Cortex of kidney (tissue), 1 donor: ENCODE measurements at regions not wholly inside any gene's neighbourhood (a gene's known extent, or its start where the extent isn't known, plus 50 kb on each side); places are given as distances from the start of the nearest gene placed in this dataset.

Source experiments
- DNase-seq: peaks from one replicate; lab custom pipeline; 2025; lab: John Stamatoyannopoulos, UW

GRCh38 chr13:106173346-106173745 lies 362.1 kb downstream of the EFNB2 start:
- DNase-seq, result no peak

- no peak for DNase-seq
Measured at GRCh38 chr13:106172176-106172905, 363.1 kb downstream of the EFNB2 start.

GRCh38 chr13:106163426-106163825 lies 372.0 kb downstream of the EFNB2 start:
- no peak for DNase-seq

GRCh38 chr13:106161146-106161545 lies 374.3 kb downstream of the EFNB2 start:
- no peak for DNase-seq

DNA sequence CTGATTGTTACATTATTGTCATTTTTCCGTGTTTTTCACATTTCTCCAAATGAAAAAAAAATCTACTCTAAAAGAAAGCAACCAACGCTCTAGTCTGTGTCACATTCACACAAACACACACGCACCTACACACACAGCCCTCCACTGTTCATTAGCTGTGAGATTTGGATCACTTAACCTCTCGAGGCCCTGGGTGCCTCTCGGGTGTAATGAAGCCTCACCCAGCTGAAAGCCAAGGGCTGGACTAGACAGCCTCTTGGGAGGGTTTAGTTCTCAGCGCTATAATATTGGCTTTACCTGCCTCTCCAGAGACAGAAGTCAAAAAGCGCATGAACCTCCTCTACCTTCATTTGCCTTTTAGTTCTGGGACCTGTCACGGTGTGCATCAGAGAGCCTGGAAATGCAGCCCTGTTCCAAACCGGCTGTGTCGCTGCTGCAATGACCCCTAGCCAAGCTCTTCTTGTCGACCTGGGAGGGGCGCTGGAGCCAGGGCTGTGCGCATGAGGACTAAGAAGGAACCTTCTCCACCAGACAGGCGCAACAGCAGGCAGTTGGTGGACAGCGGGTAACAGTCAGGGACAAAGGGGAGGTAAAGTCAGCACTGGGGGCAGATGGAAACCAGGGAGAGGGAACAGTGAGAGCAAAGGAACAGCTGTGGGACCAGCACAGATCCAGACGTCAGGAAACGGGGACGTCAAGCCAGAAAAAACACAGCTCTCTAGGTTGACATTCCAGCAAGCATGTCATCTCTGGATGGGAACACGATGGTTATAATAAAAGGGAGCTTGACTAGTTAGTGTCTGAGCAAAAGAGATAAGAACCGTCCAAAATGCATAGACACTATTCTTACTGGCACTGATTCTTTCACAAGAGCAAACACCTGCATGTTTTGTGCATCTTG lies 375.9 kb downstream of the EFNB2 start:
- no peak for DNase-seq

GRCh38 chr13:106156468-106156867 lies 379.0 kb downstream of the EFNB2 start:
- no peak for DNase-seq

DNA sequence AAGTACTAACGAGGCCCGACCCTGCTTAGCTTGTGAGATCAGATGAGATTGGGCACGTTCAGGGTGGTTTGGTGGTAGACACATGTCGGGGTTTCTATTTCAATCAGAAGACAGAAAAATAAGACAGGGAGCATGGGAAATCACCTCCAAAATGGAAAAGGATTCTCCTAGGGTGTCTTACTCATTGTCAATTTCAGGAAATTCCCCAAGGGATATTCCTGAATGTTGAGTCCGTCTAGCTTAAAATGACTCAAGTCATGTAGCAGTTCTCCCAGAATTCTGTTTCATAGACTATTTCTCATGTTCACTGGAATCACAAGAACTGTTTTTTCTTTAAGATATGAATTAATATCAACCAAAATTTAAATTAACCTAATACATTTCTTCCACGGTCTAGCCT lies 380.1 kb downstream of the EFNB2 start:
- DNase-seq, result no peak

DNA sequence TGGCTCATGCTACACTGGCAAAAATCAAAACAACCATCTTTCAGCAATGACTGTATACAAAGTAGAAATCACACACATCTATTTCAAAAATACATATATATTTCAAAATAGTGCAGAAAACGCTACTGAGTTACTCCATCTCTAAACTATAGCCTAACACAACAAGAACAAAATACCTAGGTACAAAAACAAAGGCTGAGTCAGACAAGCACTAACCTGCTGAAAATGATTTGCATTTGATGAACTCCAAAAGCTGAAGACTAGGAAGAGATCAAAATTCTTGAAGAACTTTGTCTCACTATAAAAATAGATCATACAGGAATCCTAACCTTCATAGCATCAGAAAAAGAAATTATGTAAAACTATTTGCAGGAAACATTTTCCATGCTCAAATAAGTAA lies 381.6 kb downstream of the EFNB2 start:
- no peak for DNase-seq

- DNase-seq, result no peak
Measured at GRCh38 chr13:106153041-106153440, 382.4 kb downstream of the EFNB2 start.

- DNase-seq, result no peak
Measured at GRCh38 chr13:106152047-106152446, 383.4 kb downstream of the EFNB2 start.

- no peak for DNase-seq
Measured at GRCh38 chr13:106151056-106151699, 384.3 kb downstream of the EFNB2 start.

GRCh38 chr13:106145997-106146864 lies 389.2 kb downstream of the EFNB2 start:
- DNase-seq, result no peak

DNA sequence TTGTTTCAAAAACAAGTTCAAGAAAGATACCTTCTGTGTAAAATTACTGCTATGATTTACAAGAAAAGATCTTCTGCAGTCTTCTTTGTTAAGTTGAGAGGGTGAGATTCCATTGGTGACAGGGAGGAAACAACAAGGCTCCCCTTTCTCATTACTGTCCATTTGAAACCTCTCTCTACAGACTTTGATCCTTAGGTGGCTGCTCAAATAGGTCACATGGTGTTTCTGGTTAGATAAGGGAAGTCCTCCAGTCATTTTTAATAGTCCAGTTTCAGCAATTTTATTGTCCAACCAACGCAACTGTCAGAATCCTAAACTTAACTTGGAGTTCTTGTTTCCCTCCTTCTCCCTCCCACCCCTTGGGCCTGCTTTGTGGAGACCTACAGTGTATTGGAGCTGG lies 390.4 kb downstream of the EFNB2 start:
- no peak for DNase-seq

- no peak for DNase-seq
Measured at GRCh38 chr13:106143930-106144709, 391.3 kb downstream of the EFNB2 start.

- no peak for DNase-seq
Measured at GRCh38 chr13:106143392-106143791, 392.1 kb downstream of the EFNB2 start.

- no peak for DNase-seq
Measured at GRCh38 chr13:106140476-106140875, 395.0 kb downstream of the EFNB2 start.

GRCh38 chr13:106139942-106140341 lies 395.5 kb downstream of the EFNB2 start:
- DNase-seq, result no peak

GRCh38 chr13:106139377-106139776 lies 396.1 kb downstream of the EFNB2 start:
- DNase-seq, result no peak

DNA sequence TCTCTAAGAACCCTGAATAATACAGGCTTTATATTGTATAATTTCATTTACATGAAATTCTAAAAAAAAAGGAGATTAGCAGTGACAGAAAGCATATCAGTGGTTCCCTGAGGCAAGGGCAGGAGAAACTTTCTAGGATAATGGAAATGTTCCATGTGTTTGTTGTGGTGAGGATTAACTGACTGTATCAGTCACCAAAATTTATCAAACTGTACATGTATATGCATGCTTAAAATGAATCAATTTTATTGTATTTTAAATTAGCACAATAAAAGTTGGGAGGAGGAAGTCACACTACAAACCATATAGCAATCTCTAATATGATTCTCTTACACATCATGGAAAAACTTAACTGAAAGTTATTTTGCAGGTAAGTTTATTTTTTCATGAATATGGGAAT lies 396.8 kb downstream of the EFNB2 start:
- no peak for DNase-seq

GRCh38 chr13:106133025-106133424 lies 402.4 kb downstream of the EFNB2 start:
- DNase-seq, result no peak

GRCh38 chr13:106132216-106132615 lies 403.2 kb downstream of the EFNB2 start:
- DNase-seq, result no peak
